Lower leg skin (tissue), 3 donors: ENCODE measurements at regions not wholly inside any gene's neighbourhood (a gene's known extent, or its start where the extent isn't known, plus 50 kb on each side); places are given as distances from the start of the nearest gene placed in this dataset.

Source experiments
- CTCF ChIP-seq, 3 donors: fragments of 450-650 bp; IDR thresholded peaks; one replicate each; pipeline ENCODE4 v1.5.1; 2016; ENCODE audit warnings: antibody characterized with exemption in 3 of 3, mild to moderate bottlenecking in 3 of 3, moderate library complexity in 2 of 3
- POLR2A ChIP-seq, 2 donors: fragments of 450-650 bp; IDR thresholded peaks; one replicate each; pipeline ENCODE4 v1.6.1; 2016 to 2017; ENCODE audit warnings: antibody characterized with exemption in 2 of 2, mild to moderate bottlenecking in 1 of 2, moderate library complexity in 1 of 2

GRCh38 chr5:155822177-155822576 is 504.8 kb upstream of the SGCD start:
- TF ChIP-seq POLR2A (IDR thresholded peaks at IDR 0.05) = no peak
- no peak for TF ChIP-seq CTCF (IDR thresholded peaks at IDR 0.05)
